ENCODE measurements at regions not wholly inside any gene's neighbourhood (a gene's known extent, or its start where the extent isn't known, plus 50 kb on each side); places are given as distances from the start of the nearest gene placed in this dataset.

DNA sequence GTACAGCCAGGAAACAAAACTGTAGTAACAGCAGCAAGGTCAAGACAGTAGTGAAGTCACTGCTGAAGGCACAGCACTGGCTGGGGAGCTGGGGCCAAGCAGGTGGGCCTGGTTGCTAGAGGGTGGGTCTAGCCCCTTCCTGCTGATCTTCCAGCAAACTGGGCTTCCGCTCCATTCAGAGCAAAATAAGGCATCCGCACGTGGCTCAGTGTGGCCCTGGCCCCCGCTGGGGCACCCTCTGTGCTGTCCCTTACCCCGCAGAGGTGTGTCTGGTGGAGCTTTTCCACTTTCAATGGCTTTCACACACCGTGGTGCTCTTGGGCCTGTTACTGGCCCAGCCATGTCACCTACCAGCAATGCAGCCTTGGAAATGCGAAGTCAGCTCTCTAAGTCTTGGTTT, 162.4 kb upstream of the B3GAT1 start:
- no peak for TF ChIP-seq PPARA (CRISPR knock-in tag; IDR thresholded peaks at IDR 0.05; ENCODE audit: borderline replicate concordance)
- TF ChIP-seq ZFP3 (CRISPR knock-in tag; IDR thresholded peaks at IDR 0.05), result no peak
- no peak for TF ChIP-seq ZFP30 (CRISPR knock-in tag; IDR thresholded peaks at IDR 0.05)
- no peak for TF ChIP-seq RARB (CRISPR knock-in tag; IDR thresholded peaks at IDR 0.05)
